IPS DF 6.9 (cell line): ENCODE measurements at regions not wholly inside any gene's neighbourhood (a gene's known extent, or its start where the extent isn't known, plus 50 kb on each side); places are given as distances from the start of the nearest gene placed in this dataset.

ENCODE experiments used
- DNase-seq: peaks from one replicate; pipeline ENCODE4 v3.0.0-alpha.2; 2013; ENCODE audit warnings: low read depth, low spot score
- H3K27ac ChIP-seq: one replicate; pipeline ENCODE4 v1.5.1; 2013; ENCODE audit warnings: low read length, control low read depth
- H3K27me3 ChIP-seq: 2 replicates; pipeline ENCODE4 v1.6.1; 2013; ENCODE audit warnings: mild to moderate bottlenecking, low read length; ENCODE audit not compliant: control insufficient read depth, insufficient read depth
- H3K36me3 ChIP-seq: 2 replicates; pipeline ENCODE4 v1.6.1; 2013; ENCODE audit warnings: low read length; ENCODE audit not compliant: control insufficient read depth, insufficient read depth
- H3K4me1 ChIP-seq: 2 replicates; pipeline ENCODE4 v1.6.1; 2013; ENCODE audit warnings: low read length; ENCODE audit not compliant: control insufficient read depth, insufficient read depth
- H3K4me3 ChIP-seq: 2 replicates; pipeline ENCODE4 v1.5.1; 2013; ENCODE audit warnings: mild to moderate bottlenecking, low read length
- H3K9me3 ChIP-seq: 2 replicates; pipeline ENCODE4 v1.6.1; 2013; ENCODE audit warnings: low read length, inconsistent platforms; ENCODE audit not compliant: control insufficient read depth, insufficient read depth
- WGBS: extraction: QIAGEN DNeasy Blood & Tissue Kit; methylation state at CpG from one replicate; pipeline ENCODE4 v1.1.7; 2013; ENCODE audit warnings: mixed read lengths, missing lambda C conversion rate; ENCODE audit not compliant: insufficient read length, insufficient coverage; 5-methylcytosine and 5-hydroxymethylcytosine counted together

DNA sequence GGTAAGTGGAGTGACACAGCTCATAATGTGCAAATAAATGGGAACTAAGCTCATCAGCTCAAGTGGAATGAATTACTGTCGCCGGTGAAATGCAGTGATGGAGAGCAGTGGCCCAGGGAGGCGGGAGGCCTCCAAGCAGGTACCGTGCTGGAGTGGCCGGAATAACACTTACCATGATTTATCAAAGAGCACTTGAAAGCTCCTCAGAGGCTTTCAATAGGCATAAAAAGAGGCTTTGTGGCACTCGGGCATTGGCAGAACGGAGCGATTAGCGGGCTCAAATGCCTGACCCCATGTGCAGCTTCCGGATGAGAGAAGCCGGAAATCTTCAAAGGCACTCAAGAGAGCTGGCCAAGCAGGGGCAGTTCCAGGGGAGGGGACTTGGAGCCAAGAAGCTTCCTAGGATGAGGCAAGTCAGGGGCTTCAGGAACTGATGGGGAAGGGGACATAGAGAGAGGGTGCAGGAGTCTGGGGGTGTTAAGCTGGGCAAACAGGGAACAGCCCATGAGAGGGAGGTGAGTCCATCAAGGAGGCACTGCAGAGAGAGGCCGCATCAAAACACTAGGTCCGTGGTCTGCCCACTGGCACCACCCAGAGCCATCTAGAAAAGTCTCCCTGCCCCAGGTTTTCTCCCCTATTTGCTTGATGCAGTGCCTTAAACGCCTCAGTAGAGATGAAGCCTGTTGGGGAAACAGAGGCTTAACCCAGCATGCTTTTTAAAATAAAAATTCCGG, 144.0 kb upstream of the IRX6 start:
- H3K4me1 ChIP-seq: no peaks in the 10 kb centered on the region
- no peak overlapping the region for H3K4me3 ChIP-seq
- no peaks in the 10 kb centered on the region for H3K27me3 ChIP-seq
- no peaks in the 10 kb centered on the region for H3K9me3 ChIP-seq
- no CpG with 5 or more reads among the region's 15 CpGs for WGBS
- no peaks in the 10 kb centered on the region for H3K36me3 ChIP-seq
- H3K27ac ChIP-seq: no peak overlapping the region
- no peak for DNase-seq

DNA sequence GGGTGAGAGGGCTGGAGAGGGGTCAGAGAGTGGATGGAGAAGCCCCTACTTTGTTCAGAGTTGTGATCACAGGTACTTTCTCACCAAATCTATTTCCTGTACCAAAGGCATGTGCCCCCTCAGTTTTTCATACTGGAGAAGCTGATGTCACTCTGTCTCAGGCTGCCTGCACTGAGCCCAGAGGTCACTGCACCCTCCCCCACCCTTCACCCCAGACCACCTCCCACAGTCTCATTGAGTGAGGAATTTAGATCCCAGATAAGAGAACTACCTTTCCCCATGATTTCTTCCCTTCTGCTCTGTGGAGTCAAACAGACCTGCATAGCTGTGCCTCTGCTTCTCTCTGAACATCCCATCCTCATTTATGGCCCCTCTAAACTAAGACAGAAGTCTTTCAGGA, 140.0 kb upstream of the IRX6 start:
- no peak overlapping the region for H3K27ac ChIP-seq
- no peak overlapping the region for H3K4me3 ChIP-seq
- H3K9me3 ChIP-seq: no peaks in the 10 kb centered on the region
- DNase-seq: no peak
- no peaks in the 10 kb centered on the region for H3K4me1 ChIP-seq
- no peaks in the 10 kb centered on the region for H3K36me3 ChIP-seq
- H3K27me3 ChIP-seq: no peaks in the 10 kb centered on the region

DNA sequence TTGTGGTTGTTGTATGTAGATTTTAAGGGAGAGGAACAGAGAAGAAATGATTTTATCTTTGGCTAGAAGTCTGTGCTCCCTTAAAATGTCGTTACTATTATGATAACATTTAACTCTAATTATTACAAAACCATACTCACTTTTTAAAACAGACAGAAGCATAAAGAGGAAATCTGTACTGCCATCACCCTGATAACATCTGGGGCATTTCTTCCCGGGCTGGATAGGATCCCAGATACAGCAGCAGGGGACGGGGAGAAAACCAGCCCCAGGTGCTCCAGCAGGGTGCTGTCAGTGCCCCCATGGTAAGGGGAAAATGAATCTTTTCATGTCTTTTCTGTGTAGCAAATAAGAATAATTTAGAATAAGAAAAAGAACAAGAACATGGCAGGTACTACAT, 139.4 kb upstream of the IRX6 start:
- Histone ChIP-seq H3K4me1 (no peaks in the 10 kb centered on the region), H3K27ac (no peak overlapping the region), H3K36me3 (no peaks in the 10 kb centered on the region), H3K27me3 (no peaks in the 10 kb centered on the region), H3K9me3 (no peaks in the 10 kb centered on the region), H3K4me3 (no peak overlapping the region)
- DNase-seq: no peak
- 100% methylated on average over 1 of the region's 3 CpGs for WGBS

DNA sequence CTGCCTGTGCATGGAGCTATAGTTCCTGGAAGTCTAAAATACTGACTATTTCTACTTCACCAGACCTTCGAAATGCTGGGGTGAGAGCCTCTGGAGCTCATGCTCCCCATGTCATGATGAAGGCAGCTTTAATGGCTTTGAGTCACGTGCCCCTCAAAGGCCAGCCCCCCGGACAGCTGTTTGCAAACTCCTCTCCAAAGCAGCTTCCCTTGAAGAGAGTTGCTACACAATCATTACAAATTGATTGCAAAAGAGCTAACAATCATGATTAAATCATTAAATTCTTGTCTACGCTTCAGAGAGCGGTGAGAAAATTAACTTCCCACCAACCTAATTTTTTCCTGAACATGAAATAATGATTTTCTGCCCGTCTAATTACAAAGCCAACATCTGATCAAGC, 134.8 kb upstream of the IRX6 start:
- WGBS: no CpG with 5 or more reads among the region's 6 CpGs
- no peak overlapping the region for H3K27ac ChIP-seq
- no peak for DNase-seq
- no peaks in the 10 kb centered on the region; the same call in 1 of the 2 replicates for H3K9me3 ChIP-seq
- H3K36me3 ChIP-seq: no peaks in the 10 kb centered on the region
- no peaks in the 10 kb centered on the region for H3K27me3 ChIP-seq
- H3K4me3 ChIP-seq: no peak overlapping the region
- no peaks in the 10 kb centered on the region for H3K4me1 ChIP-seq

DNA sequence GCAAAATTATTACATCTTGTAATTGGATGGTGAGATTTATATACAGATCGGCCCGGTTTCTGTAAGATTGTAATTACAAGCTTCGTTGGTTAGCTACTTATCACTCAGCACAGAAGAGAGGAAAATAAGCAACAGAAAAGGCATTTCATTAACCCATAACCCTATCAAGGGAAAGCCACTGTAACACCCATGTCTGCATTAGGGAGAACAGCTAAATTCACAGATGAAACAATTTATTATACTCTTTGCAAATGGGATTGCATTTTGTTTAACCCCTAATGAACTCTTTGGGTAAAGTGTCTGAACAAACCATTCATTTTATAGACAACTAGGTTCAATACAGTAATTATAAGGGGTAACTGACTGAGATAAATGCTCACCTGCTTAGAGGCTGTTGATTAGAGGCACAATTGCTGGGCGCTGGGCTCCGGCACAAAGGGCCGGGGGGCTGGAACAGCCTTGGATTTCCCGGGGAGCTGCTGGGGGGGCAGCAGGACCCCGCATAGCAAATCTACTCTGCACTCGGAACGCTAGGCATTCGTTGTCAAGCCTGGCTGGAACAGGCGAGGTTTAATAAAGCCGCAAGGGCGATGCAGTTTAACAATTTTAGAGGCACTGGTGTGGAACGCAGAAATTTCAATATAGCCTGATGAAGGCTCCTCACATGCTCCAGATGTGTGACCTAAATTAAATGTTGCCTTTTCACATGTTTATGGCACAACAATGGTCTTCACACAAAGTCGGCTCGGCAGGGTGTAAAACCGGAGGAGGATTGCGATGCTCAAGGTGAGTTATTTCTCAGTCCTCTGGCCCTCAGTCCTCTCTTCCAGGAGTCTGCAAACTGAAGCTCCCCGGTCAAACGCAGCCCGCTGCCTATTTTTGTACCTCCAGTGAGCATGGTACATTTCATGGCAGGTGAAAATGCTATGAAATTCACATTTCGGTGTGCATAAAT, 134.0 kb upstream of the IRX6 start:
- WGBS: no CpG with 5 or more reads among the region's 23 CpGs
- H3K36me3 ChIP-seq: no peaks in the 10 kb centered on the region
- no peaks in the 10 kb centered on the region for H3K4me1 ChIP-seq
- no peaks in the 10 kb centered on the region; the same call in 1 of the 2 replicates for H3K9me3 ChIP-seq
- H3K27ac ChIP-seq: no peak overlapping the region
- H3K4me3 ChIP-seq: no peak overlapping the region
- no peak for DNase-seq
- no peaks in the 10 kb centered on the region for H3K27me3 ChIP-seq

DNA sequence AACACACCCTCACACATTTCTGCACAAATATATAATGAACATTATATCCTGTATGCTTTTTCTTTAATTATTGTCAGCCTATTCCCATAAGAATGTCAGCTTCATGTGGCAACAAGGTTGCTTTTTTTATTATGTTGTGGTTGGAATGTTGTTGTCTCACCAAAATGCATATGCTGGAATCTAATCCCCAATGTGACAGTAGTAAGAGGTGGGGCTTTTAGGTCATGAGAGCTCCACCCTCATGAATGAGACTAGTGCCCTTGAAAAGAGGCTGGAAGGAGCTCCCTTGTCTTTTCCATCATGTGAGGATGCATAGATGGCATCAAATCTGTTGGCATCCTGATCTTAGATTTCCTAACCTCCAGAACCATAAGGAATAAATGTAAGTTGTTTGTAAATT, 131.3 kb upstream of the IRX6 start:
- H3K9me3 ChIP-seq: no peaks in the 10 kb centered on the region; the same call in 1 of the 2 replicates
- no peak for DNase-seq
- H3K36me3 ChIP-seq: no peaks in the 10 kb centered on the region
- no peak overlapping the region for H3K4me3 ChIP-seq
- no peak overlapping the region for H3K27ac ChIP-seq
- no peaks in the 10 kb centered on the region for H3K4me1 ChIP-seq
- no peaks in the 10 kb centered on the region for H3K27me3 ChIP-seq

DNA sequence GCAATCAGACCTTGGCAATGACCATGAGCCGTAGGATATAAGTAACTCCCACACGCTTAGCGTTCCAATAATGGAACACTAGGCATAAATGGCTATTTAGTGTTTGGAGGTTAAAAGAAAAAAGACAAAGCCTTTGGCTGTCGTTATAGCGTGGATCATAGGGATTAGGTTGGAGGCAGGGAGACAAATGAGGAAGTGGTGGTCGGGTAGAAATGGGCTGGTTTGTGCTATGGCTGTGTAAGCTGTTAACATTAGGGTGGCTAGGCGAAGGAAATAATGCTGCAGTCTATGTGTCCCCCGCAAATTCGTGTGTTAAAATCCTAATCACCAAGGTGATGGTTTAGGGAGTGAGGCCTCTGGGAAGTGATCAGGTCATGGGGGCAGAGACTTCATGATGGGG, 120.4 kb upstream of the IRX6 start:
- DNase-seq: no peak
- Histone ChIP-seq H3K27me3 (no peaks in the 10 kb centered on the region), H3K4me3 (no peak overlapping the region), H3K9me3 (no peaks in the 10 kb centered on the region), H3K36me3 (no peaks in the 10 kb centered on the region), H3K4me1 (no peaks in the 10 kb centered on the region), H3K27ac (no peak overlapping the region)
- WGBS: no CpG with 5 or more reads among the region's 9 CpGs

DNA sequence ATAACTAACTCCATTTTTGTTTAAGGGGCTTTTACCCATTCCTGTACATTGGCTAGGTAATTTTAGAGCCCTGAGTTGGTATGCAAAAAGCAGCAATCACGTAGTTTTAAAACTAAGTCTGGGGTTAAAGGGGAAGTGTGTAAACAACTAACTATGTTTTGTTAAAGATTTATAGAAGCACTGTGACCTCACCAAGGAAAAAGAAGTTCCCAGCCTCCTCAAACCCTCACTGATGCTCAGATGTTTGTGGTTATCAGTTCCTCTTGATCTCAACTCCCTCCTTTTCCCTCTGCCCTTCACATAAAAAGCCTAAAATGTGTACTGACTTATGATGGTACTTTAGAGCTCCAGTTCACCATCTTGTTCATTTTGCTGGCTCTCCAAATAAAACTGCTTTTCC, 119.9 kb upstream of the IRX6 start:
- no peaks in the 10 kb centered on the region for H3K36me3 ChIP-seq
- WGBS: no CpG with 5 or more reads among the region's 1 CpG
- no peaks in the 10 kb centered on the region for H3K9me3 ChIP-seq
- H3K27me3 ChIP-seq: no peaks in the 10 kb centered on the region
- no peaks in the 10 kb centered on the region for H3K4me1 ChIP-seq
- DNase-seq: no peak
- H3K27ac ChIP-seq: no peak overlapping the region
- no peak overlapping the region for H3K4me3 ChIP-seq

DNA sequence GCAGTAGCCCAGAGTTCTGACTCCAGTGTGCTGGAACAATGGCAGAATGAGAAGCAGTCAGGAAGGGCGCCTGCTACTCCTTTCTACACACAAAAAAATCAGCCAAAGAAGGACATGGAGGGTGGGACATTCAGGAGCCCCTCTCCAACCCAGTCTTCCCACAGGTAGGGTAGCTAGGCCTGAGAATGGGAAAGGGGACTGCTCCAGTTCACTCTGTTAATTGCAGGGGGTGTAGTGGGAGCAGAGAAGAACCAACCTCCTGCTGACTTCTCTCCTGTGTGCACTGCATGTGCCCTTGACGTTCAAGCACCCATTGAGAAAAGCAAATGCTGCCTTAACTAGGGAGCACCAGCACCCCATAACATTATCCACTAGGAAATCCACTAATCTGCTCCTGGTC, 119.1 kb upstream of the IRX6 start:
- no peaks in the 10 kb centered on the region for H3K36me3 ChIP-seq
- H3K4me3 ChIP-seq: no peak overlapping the region
- H3K9me3 ChIP-seq: no peaks in the 10 kb centered on the region
- WGBS: no CpG with 5 or more reads among the region's 2 CpGs
- H3K27me3 ChIP-seq: no peaks in the 10 kb centered on the region
- DNase-seq: no peak
- H3K4me1 ChIP-seq: no peaks in the 10 kb centered on the region
- no peak overlapping the region for H3K27ac ChIP-seq

DNA sequence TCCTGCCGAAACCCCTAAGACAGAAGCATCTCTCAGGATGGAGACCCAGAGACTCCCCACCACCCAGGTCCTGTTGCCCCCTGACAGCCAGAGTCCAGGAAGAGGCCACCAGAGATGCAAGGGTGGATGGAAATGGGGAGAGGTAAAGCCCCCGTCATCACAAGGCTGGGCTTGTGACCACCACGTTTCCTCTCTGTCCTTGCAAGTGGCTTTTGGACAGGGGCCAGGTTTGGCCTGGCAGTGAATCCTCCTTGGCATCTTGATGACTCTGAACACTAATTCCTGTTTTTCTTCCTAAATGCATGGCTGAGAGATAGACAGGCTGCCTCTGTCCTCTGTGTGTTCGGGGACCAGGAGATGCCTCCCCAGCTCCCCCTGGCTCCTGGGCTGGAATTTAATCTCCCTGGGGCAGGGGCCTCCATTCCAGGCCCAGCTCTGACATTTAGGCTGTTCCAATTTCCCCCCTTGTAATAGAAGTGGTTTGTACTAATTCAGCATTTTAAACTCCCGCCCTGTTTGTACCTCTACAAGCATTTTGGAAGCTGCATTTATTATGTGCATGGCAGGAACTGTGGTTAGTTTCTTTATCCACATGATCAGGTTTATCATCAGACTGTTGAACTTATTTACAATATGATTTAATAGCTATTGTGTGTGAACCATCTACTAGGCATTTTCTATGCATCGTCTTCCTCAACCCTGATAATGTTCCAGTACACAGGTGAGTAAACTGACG, 116.1 kb upstream of the IRX6 start:
- WGBS: no CpG with 5 or more reads among the region's 7 CpGs
- Histone ChIP-seq H3K4me3 (no peak overlapping the region), H3K27ac (no peak overlapping the region), H3K9me3 (no peaks in the 10 kb centered on the region), H3K4me1 (no peaks in the 10 kb centered on the region), H3K27me3 (no peaks in the 10 kb centered on the region), H3K36me3 (no peaks in the 10 kb centered on the region)
- DNase-seq: no peak
